PC-3 (cell line): ENCODE measurements at regions not wholly inside any gene's neighbourhood (a gene's known extent, or its start where the extent isn't known, plus 50 kb on each side); places are given as distances from the start of the nearest gene placed in this dataset.

Experiments used
- ATAC-seq: fragments of 200-7000 bp; cut with Tn5 transposase; 2 replicates; pipeline ENCODE4 v1.9.1; 2020; ENCODE audit warnings: mild to moderate bottlenecking, moderate library complexity
- BruUV-seq: library from RNA; stranded (reverse); fragments of 400-500 nt; replicated peaks from 2 replicates; lab custom pipeline; 2021; lab: Mats Ljungman, UMichigan
- CTCF ChIA-PET: fragments of 300-600 bp; sonication (Branson Sonifier 250); formaldehyde crosslinking; loops from one replicate; lab custom pipeline; 2022; ENCODE audit warnings: antibody characterized with exemption; lab: Charles Lee
- POLR2A ChIA-PET: fragments of 300-600 bp; sonication (Branson Sonifier 250); formaldehyde crosslinking; loops from one replicate; lab custom pipeline; 2022; ENCODE audit warnings: antibody characterized with exemption; ENCODE audit not compliant: unreplicated experiment; lab: Charles Lee
- DNase-seq: peaks from one replicate; pipeline ENCODE4 v3.0.0-alpha.2; 2015
- H2AFZ ChIP-seq: fragments of 300-600 bp; sonication (generic); 2 replicates; pipeline ENCODE4 v1.6.0; 2016; ENCODE audit warnings: antibody characterized with exemption, low read length
- H3F3A ChIP-seq: fragments of 300-600 bp; sonication (generic); one replicate; pipeline ENCODE4 v1.6.0; 2017; ENCODE audit warnings: antibody characterized with exemption, low read length, control low read depth, mild to moderate bottlenecking; ENCODE audit not compliant: unreplicated experiment
- H3K27ac ChIP-seq: fragments of 300-600 bp; sonication (generic); 2 replicates; pipeline ENCODE4 v1.5.1; 2016; ENCODE audit warnings: mild to moderate bottlenecking, low read length
- H3K27me3 ChIP-seq: fragments of 300-600 bp; sonication (generic); 2 replicates; pipeline ENCODE4 v1.6.1; 2016; ENCODE audit warnings: low read length, mixed read lengths
- H3K36me3 ChIP-seq: fragments of 300-600 bp; sonication (generic); 2 replicates; pipeline ENCODE4 v1.6.1; 2016; ENCODE audit warnings: low read depth, mixed run types, low read length, mixed read lengths
- H3K4me1 ChIP-seq: fragments of 300-600 bp; sonication (generic); 2 replicates; pipeline ENCODE4 v1.5.1; 2016; ENCODE audit warnings: low read length; ENCODE audit not compliant: insufficient read depth
- H3K4me2 ChIP-seq: fragments of 300-600 bp; sonication (generic); 2 replicates; pipeline ENCODE4 v1.6.0; 2016; ENCODE audit warnings: low read length
- H3K4me3 ChIP-seq: fragments of 300-600 bp; sonication (generic); 2 replicates; pipeline ENCODE4 v1.5.1; 2016; ENCODE audit warnings: mild to moderate bottlenecking, low read length, mixed read lengths
- H3K79me2 ChIP-seq: fragments of 300-600 bp; sonication (generic); 2 replicates; pipeline ENCODE4 v1.6.1; 2017; ENCODE audit warnings: low read length, mixed read lengths
- H3K9ac ChIP-seq: fragments of 300-600 bp; sonication (generic); 2 replicates; pipeline ENCODE4 v1.6.0; 2016; ENCODE audit warnings: mild to moderate bottlenecking, low read length
- H3K9me2 ChIP-seq: fragments of 300-600 bp; sonication (generic); replicated peaks from 2 replicates; pipeline ENCODE4 v1.6.1; 2016; ENCODE audit warnings: mixed run types, low read length, mixed read lengths
- H3K9me3 ChIP-seq: fragments of 300-600 bp; sonication (generic); 2 replicates; pipeline ENCODE4 v1.6.1; 2016; ENCODE audit warnings: low read length, mixed read lengths
- H4K20me1 ChIP-seq: fragments of 300-600 bp; sonication (generic); 2 replicates; pipeline ENCODE4 v1.6.1; 2016; ENCODE audit warnings: low read length, mixed read lengths
- CTCF ChIP-seq: fragments of 300-600 bp; sonication (generic); conservative IDR thresholded peaks from 2 replicates; pipeline ENCODE4 v1.5.1; 2017; ENCODE audit warnings: antibody characterized with exemption, low read depth, mild to moderate bottlenecking, low read length
- EZH2 ChIP-seq: fragments of 300-600 bp; sonication (generic); IDR thresholded peaks from one replicate; pipeline ENCODE4 v1.6.1; 2017; ENCODE audit warnings: antibody characterized with exemption, mild to moderate bottlenecking, low read length; ENCODE audit not compliant: unreplicated experiment
- EZH2phosphoT487 ChIP-seq: fragments of 300-600 bp; sonication (generic); IDR thresholded peaks from 2 replicates; pipeline ENCODE4 v1.6.1; 2018; ENCODE audit warnings: mild to moderate bottlenecking, antibody characterized with exemption, low read length, borderline replicate concordance
- intact Hi-C: fragments of 100-400 bp; cut with micrococcal nuclease; formaldehyde crosslinking; loops from 2 replicates; pipeline ENCODE4 v1.9.0; 2023

GRCh38 chr3:153084431-153084830 lies 77.6 kb upstream of the RAP2B start:
- no TSS peak for BruUV-seq
- intact Hi-C loops, result no loop called here
- no peaks in the 10 kb centered on the region for H3K79me2 ChIP-seq
- no peaks in the 10 kb centered on the region for H3K36me3 ChIP-seq
- no peaks in the 10 kb centered on the region for H3K9me2 ChIP-seq
- DNase-seq (no peak), ATAC-seq (no peak)
- H3K4me2 ChIP-seq, result no peak overlapping the region
- no peaks in the 10 kb centered on the region for H3K9me3 ChIP-seq
- H3K27ac ChIP-seq, result no peak overlapping the region
- ChIA-PET POLR2A (no interaction called here), CTCF (no interaction called here)
- H3K4me1 ChIP-seq, result peaks cover 25% of the 10 kb centered on the region
- H2AFZ ChIP-seq, result no peak overlapping the region
- no peak for TF ChIP-seq EZH2
- TF ChIP-seq CTCF, result no peak
- no peak for TF ChIP-seq EZH2phosphoT487
- no peak overlapping the region for H3K9ac ChIP-seq
- H3K4me3 ChIP-seq, result no peak overlapping the region
- H3F3A ChIP-seq, result peaks cover 6% of the 10 kb centered on the region
- H3K27me3 ChIP-seq, result no peaks in the 10 kb centered on the region
- no peaks in the 10 kb centered on the region for H4K20me1 ChIP-seq

- Histone ChIP-seq H3K27me3 (no peaks in the 10 kb centered on the region), H3F3A (peaks cover 6% of the 10 kb centered on the region), H3K36me3 (no peaks in the 10 kb centered on the region), H3K9me3 (no peaks in the 10 kb centered on the region), H3K4me3 (no peak overlapping the region), H3K9ac (no peak overlapping the region), H4K20me1 (no peaks in the 10 kb centered on the region), H2AFZ (no peak overlapping the region), H3K79me2 (no peaks in the 10 kb centered on the region), H3K4me2 (peak overlapping the region; percentile 49), H3K27ac (peak overlapping the region; percentile 45), H3K4me1 (peaks cover 25% of the 10 kb centered on the region), H3K9me2 (no peaks in the 10 kb centered on the region)
- intact Hi-C loops, result loop anchor here (2.0 to 5.0 kb wide), 2 partner anchors 39 to 73 kb away; no protein-coding TSS in a partner anchor
- DNase-seq (peak; percentile 75), ATAC-seq (peak; percentile 83)
- TF ChIP-seq CTCF (no peak), EZH2 (no peak), EZH2phosphoT487 (no peak)
- no TSS peak for BruUV-seq
- ChIA-PET CTCF (interaction anchor here (0.6 kb wide), 1 partner anchor 45 kb away, joined by 3 read pairs; no protein-coding TSS in a partner anchor), POLR2A (interaction anchor here (0.5 kb wide), 1 partner anchor 80 kb away, joined by 3 read pairs; no protein-coding TSS in a partner anchor)
Measured at GRCh38 chr3:153087595-153088566, 74.1 kb upstream of the RAP2B start.

GRCh38 chr3:153089620-153090019 lies 72.4 kb upstream of the RAP2B start:
- H3K9me3 ChIP-seq, result no peaks in the 10 kb centered on the region
- H2AFZ ChIP-seq, result no peak overlapping the region
- H3K4me3 ChIP-seq, result no peak overlapping the region
- no TSS peak for BruUV-seq
- POLR2A ChIA-PET, result no interaction called here
- H3K9me2 ChIP-seq, result no peaks in the 10 kb centered on the region
- no peak for DNase-seq
- CTCF ChIA-PET, result interaction anchor here (0.6 kb wide), 1 partner anchor 47 kb away, joined by 3 read pairs; no protein-coding TSS in a partner anchor
- intact Hi-C loops, result loop anchor here (2.0 to 5.0 kb wide), 2 partner anchors 38 to 71 kb away; no protein-coding TSS in a partner anchor
- H4K20me1 ChIP-seq, result no peaks in the 10 kb centered on the region
- peaks cover 6% of the 10 kb centered on the region for H3F3A ChIP-seq
- H3K79me2 ChIP-seq, result no peaks in the 10 kb centered on the region
- no peak overlapping the region for H3K9ac ChIP-seq
- no peaks in the 10 kb centered on the region for H3K36me3 ChIP-seq
- TF ChIP-seq EZH2phosphoT487, result no peak
- TF ChIP-seq EZH2, result no peak
- no peak for TF ChIP-seq CTCF
- no peaks in the 10 kb centered on the region for H3K27me3 ChIP-seq
- no peak for ATAC-seq
- H3K27ac ChIP-seq, result no peak overlapping the region
- H3K4me2 ChIP-seq, result no peak overlapping the region
- H3K4me1 ChIP-seq, result peaks cover 25% of the 10 kb centered on the region
